RCC 7860 (cell line): ENCODE measurements at regions not wholly inside any gene's neighbourhood (a gene's known extent, or its start where the extent isn't known, plus 50 kb on each side); places are given as distances from the start of the nearest gene placed in this dataset.
"Not testable (repeated sequence)": the region's sequence is repeated elsewhere in the genome, so short reads cannot be mapped to it uniquely, and the experiment has no call there.

Source experiments
- DNase-seq: peaks from one replicate; pipeline ENCODE4 v3.0.0-alpha.2; 2015; ENCODE audit warnings: low spot score
- FAIRE-seq: peaks from 2 replicates; lab custom pipeline; 2012; peaks lifted over from hg19 to GRCh38; lab: Jason Lieb, UNC

DNA sequence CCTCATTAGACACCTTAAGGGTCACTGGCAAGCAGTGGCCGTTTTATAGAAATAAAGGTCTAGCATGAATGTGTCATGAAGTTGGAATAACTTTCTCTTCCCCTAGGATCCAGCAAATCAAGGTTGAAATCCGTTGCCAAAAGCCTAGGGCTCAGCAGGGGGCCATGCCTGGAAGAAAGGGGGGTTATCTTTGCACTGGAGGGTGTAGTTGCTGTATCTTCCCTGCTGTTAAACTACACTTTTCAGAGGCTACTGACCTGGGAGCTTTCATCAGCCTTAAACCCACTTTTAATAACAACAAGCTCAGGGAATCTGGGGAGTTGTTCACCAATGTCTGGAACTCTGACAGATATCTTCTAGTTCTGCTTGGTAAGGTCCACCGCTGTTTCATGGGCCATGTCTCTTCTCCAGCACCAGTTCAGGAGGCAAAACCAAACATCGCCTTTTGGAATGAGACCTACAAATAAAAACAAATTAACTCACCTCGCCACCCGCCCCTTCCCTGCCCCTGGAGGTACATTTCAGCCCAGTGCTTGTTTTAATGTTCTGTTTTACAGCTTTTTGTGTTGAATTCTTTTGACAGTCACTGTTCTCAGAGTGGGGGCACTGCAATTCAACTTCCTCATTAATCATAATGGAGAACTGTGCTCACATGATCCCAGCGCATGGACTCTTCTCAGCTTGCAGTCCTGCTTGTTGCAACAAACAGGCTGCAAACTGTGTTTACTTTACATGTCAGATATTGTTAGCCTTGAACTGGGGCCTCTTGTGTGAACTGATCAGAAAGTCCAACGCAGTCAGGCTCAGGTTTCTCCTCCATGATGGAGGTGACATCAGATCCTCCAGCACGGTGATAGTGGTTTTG, 508.7 kb downstream of the KCNJ2 start:
- FAIRE-seq = no peak
- no peak for DNase-seq

DNA sequence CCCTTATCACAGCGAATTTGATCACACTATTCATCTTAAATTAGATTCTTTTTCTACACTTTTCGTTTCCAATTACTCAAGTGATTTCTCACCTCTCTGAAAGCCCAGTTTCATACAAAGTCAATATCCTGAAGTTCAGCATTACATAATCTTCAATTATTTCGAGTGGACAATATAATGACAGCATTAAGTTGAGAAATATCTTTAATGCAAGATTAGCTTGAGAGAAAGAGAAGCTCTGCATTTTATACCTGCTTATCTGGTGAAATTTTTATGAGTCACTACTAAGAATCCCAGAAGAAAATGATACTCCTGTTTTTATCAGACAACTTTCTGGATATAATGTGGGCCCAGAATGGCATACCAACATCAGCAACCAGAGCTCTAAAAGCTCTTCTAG, 509.6 kb downstream of the KCNJ2 start:
- DNase-seq (no peak), FAIRE-seq (no peak)

DNA sequence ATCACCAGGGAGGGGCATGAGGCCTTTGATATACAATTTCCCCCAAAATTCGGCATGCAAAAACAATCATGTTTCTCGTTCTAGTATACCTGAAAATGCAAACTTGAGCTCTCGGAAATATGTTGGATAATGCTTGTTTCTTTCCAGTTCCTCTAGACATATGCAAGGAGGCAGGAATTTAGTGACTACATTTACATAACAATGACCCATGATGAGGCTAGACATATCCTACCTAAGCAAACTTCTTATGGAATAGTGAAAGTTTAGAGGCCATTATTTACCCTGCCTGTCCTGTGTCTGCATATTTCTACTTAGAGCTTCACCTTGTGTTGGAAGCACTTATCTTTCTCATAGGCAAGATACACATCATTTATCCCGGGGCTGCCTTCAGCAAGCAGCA, 514.6 kb downstream of the KCNJ2 start:
- FAIRE-seq = no peak

GRCh38 chr17:70687421-70687820, 518.1 kb downstream of the KCNJ2 start:
- no peak for DNase-seq

More for the DNA sequence above, 514.6 kb downstream of the KCNJ2 start:
- DNase-seq = no peak

GRCh38 chr17:70691150-70691549, 521.8 kb downstream of the KCNJ2 start:
- no peak for FAIRE-seq
- no peak for DNase-seq

More at GRCh38 chr17:70687421-70687820, 518.1 kb downstream of the KCNJ2 start:
- peak; percentile 52 for FAIRE-seq

GRCh38 chr17:70699408-70699807, 530.1 kb downstream of the KCNJ2 start:
- FAIRE-seq (no peak), DNase-seq (no peak)

GRCh38 chr17:70702683-70703255, 533.4 kb downstream of the KCNJ2 start:
- DNase-seq (no peak), FAIRE-seq (no peak)

DNA sequence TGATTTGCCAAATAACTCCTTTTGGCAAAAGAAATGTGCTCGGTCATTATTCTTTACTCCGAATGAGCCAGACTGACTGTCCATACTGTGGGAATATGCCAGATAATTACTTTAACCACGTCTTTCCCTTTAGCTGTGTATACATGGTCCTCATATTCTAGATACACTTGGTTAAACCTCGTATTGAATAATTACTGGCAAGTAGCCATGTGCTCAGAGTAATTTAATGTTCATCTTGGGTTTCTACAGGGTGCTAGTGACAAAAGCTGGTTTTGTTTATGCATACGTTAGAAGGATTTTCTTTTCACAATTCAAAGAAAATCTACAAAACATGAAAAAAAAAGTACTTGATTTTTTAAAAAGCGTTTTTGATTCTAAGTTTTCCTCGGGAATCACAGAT, 540.3 kb downstream of the KCNJ2 start:
- DNase-seq (no peak), FAIRE-seq (no peak)

- no peak for DNase-seq
- FAIRE-seq = no peak
Observed at GRCh38 chr17:70713694-70714093, 544.4 kb downstream of the KCNJ2 start.

DNA sequence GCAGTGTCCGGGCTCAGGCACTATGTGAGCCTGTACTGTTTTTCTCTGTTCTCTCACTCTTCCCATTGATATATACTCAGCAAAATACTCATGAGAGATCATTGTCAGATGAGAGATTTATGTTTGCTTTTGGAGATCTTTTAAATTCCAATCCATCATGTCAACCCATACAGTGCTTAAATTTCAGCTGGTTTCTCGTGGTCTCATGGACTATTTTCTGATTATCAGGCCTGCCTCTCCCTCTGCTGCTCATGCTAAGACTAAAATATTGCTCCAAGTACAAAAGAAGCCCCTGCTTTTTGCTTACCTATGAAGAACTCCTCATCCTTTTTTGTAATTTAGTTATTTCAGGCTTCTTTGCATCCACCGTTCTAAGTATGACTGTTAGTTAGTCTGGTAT, 547.2 kb downstream of the KCNJ2 start:
- FAIRE-seq = no peak

GRCh38 chr17:70717042-70717441, 547.7 kb downstream of the KCNJ2 start:
- FAIRE-seq = no peak
- DNase-seq = no peak

More for the DNA sequence above, 547.2 kb downstream of the KCNJ2 start:
- DNase-seq = no peak

DNA sequence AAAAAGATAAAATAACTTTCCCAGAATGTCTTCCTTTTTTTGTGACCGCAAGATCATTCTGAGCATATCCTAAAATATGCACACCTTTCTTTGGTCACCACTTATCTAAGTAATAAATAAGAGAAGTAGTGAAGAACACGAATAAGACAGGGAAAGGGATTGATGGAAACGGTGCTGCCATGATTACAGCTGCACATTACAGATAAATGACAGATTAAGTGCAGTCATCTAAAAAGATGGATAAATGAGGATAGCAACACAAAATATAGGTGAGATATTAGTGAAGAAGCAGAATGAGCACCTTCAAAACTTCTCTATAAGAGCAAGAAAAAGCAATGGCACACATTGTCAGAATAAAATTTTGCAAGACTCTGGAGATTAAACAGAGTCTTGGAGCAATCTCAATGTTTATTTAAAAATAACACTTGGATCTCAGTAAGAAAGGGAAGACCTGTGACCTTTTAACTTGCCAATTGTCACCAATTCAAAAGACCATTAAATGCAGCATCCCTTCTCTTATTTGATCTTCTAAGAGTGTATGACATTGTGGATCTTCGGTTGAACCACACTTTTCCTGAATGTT, 567.1 kb downstream of the KCNJ2 start:
- DNase-seq = no peak
- no peak for FAIRE-seq

DNA sequence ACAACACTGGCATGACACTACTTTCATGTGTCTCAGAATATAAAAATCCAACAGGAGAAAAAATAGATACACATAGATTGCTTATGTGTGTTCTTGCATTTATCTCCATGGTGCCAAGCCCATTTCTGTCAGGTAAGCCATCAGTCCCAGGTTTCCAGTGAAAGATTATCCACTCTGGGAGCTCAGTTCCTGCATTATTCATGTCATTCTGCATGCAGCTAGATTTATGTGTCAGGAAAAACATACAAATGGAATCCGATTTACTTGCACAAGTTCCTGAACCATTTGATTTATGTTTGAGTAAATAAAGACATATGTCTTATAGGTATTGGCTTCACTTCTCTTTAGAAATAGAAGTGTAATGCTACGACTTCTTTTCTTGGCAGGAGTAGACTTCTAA, 569.7 kb downstream of the KCNJ2 start:
- no peak for FAIRE-seq
- DNase-seq = no peak

- not testable (repeated sequence) for FAIRE-seq, DNase-seq
Observed at GRCh38 chr17:70746574-70746973, 577.2 kb downstream of the KCNJ2 start.

DNA sequence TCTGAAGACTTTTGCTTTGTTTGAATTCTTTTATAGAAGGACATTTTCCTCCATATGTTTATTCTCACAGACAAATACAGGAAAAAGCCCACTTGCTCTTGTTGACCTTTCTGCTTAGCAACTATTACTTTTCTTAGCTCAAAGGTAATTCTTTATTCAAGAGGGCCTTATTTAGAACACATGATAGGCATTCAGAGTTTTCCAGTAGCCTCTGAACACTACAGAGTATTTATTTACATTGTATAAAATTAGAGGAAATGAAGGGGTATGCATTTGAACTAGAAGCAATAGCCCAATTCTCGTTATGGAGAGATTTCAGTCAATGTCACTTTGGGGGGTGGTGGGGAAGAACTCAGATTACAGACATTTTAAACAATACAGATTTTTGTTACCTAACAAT, 581.7 kb downstream of the KCNJ2 start:
- DNase-seq (no peak), FAIRE-seq (no peak)

GRCh38 chr17:70752461-70752860, 583.1 kb downstream of the KCNJ2 start:
- not testable (repeated sequence) for DNase-seq, FAIRE-seq

- FAIRE-seq (no peak), DNase-seq (no peak)
Observed at GRCh38 chr17:70752966-70753467, 583.7 kb downstream of the KCNJ2 start.

DNA sequence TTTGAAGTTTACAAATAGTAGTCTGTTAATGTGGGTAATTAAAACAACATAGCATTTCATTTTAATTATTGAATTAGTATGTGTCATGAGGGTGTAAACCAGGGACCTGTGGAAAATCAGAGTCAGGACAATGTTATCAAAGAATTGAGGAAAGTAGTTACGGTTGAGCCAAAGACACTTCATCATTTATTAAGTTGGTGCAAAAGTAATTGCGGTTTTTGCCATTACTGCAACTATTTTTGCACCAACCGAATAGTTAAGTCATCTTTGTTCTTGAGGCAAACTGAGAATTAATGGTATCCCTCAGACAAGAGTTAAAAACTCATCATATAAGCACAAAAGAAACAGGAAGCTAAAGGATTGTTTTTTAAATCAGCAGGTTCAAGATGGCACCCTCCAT, 593.7 kb downstream of the KCNJ2 start:
- FAIRE-seq (no peak), DNase-seq (no peak)

DNA sequence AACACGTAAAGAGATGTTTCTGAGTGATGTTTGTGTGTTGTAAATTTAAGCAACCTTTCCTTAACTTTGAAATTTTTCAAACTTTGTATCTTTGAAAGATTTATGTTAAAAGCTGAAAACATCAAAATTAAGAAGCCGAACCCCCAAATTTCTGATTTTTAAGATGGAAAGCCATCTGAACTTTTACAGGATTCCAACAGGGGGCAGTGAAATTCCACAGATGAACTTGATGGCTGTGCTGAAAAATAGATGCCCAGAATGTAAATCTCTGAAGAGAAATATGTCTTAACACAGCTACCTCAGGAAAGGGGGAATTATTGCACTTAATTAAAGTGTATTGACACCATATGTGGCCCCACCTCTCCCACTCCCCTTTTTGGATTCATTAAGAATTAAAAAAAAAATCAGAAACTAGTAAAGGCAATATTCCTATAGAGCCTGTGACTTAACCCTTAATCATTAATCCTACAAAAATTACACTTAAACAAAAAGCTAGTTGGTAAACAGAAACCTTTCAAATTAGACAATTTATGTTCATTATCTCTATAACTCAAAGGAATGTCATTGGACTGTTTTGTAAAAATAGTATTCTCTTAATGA, 597.9 kb downstream of the KCNJ2 start:
- DNase-seq (peak; percentile 37), FAIRE-seq (peak; percentile 76)

DNA sequence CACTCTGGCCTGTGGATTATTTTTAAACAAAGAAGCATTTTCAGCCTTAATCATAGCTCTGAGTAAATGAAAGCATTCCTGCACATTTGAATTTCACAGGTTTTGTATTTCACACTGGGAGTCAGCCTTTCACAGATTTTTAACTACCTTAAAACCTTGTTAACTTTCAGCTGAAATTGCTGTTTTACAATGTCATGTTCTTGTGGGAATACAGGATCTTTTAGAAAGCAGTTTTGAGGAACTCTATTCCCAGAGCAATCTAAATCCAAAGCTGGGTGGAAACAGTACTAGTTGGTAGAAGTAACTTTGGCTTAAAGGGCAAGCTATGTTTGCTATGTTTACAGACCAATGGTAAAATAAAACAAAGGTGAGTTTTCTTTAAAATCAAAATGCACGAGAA, 600.6 kb downstream of the KCNJ2 start:
- DNase-seq = no peak
- no peak for FAIRE-seq

DNA sequence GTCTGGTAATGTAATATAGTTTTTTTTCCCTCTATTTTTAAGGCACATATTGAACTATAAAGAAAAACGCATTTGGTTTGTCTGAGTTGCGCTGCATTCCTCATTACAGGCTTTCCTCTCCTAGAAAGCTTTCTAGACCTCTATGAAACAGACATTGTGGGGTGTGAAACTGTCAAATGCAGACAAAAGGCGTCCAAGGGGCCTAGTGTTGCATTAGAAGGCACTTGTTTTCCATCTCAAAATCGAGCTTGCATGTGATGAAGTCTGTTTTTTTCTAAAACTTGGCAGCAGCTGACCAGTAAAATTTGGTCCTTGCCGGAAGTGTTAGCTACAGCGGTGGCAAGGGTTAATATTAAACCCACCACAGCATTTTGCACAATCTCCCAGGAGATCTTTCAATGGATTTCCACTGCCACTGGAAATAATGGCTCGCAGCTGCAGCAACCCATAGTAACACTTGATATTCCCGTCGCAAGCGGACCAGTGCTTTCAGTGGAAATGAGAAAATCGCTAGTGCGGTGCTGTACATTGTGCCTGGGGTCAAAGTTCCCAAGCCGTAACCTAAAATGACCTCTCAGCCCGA, 602.6 kb downstream of the KCNJ2 start:
- no peak for FAIRE-seq
- no peak for DNase-seq
